ENCODE measurements at regions not wholly inside any gene's neighbourhood (a gene's known extent, or its start where the extent isn't known, plus 50 kb on each side); places are given as distances from the start of the nearest gene placed in this dataset.

- TF ChIP-seq CTCF (IDR thresholded peaks at IDR 0.05) (no peak), EZH2 (IDR thresholded peaks at IDR 0.05; ENCODE audit: borderline replicate concordance, insufficient read depth, low read depth, low read length, poor library complexity, severe bottlenecking) (no peak)
Measured at GRCh38 chr18:44627280-44627679, 53.4 kb upstream of the SETBP1 start.

Data from B cell (primary cell).